GM12891 (cell line): ENCODE measurements at regions not wholly inside any gene's neighbourhood (a gene's known extent, or its start where the extent isn't known, plus 50 kb on each side); places are given as distances from the start of the nearest gene placed in this dataset.

ENCODE experiments used
- POLR2A ChIP-seq: IDR thresholded peaks from 2 replicates; pipeline ENCODE4 v1.6.1; 2011; ENCODE audit warnings: low read depth, low read length, control low read depth
- POLR2AphosphoS5 ChIP-seq: IDR thresholded peaks from 2 replicates; pipeline ENCODE4 v1.6.1; 2011; ENCODE audit warnings: low read depth, low read length, control low read depth

DNA sequence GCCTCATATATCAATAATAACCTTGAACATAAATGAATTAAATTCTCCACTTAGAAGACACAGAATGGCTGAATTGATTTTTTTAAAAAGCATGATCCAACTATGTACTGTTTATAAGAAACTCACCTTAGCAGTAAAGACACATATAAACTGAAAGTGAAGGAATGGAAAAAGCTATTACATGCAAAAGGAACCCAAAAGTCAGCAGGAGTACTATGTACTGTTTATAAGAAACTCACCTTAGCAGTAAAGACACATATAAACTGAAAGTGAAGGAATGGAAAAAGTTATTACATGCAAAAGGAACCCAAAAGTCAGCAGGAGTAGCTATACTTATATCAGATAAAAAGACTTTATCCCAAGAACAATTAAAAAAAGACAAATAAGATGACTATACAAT lies 204.8 kb downstream of the TMEM161B start:
- TF ChIP-seq POLR2AphosphoS5 (no peak), POLR2A (no peak)
